Prostate gland (tissue), 2 donors: ENCODE measurements at regions not wholly inside any gene's neighbourhood (a gene's known extent, or its start where the extent isn't known, plus 50 kb on each side); places are given as distances from the start of the nearest gene placed in this dataset.

Source experiments
- DNase-seq: peaks from one replicate; pipeline ENCODE4 v3.0.0-alpha.2; 2019; ENCODE audit warnings: low spot score
- H3K27ac ChIP-seq, 2 donors: fragments of 200-600 bp; sonication (generic); 2 replicates each; pipeline ENCODE4 v1.5.1; 2017 to 2019
- H3K27me3 ChIP-seq: fragments of 200-600 bp; sonication (generic); replicated peaks from 2 replicates; pipeline ENCODE4 v1.5.1; 2019; ENCODE audit not compliant: insufficient read depth
- H3K36me3 ChIP-seq, 2 donors: fragments of 200-600 bp; sonication (generic); 1 replicate in 1 of 2; 2 replicates in 1 of 2; pipeline versions ENCODE4 v1.5.1 to v1.8.1; 2017 to 2019
- H3K4me1 ChIP-seq: fragments of 200-600 bp; sonication (generic); replicated peaks from 2 replicates; pipeline ENCODE4 v1.5.1; 2019
- H3K4me3 ChIP-seq, 2 donors: fragments of 200-600 bp; sonication (generic); 2 replicates each; pipeline ENCODE4 v1.5.1; 2017 to 2019
- H3K9me3 ChIP-seq: fragments of 200-600 bp; sonication (generic); 2 replicates; pipeline ENCODE4 v1.5.1; 2017
- CTCF ChIP-seq, 4 experiments: fragments of 200-600 bp in 2 of 4; fragments of 450-650 bp in 2 of 4; sonication (generic) in 2 of 4; IDR thresholded peaks; 1 replicate in 3 of 4; 2 replicates in 1 of 4; pipeline ENCODE4 v1.5.1; 2016 to 2019; ENCODE audit warnings: antibody characterized with exemption in 4 of 4, mild to moderate bottlenecking in 2 of 4, moderate library complexity in 2 of 4
- POLR2A ChIP-seq: fragments of 450-650 bp; IDR thresholded peaks from one replicate; pipeline ENCODE4 v1.6.1; 2016; ENCODE audit warnings: antibody characterized with exemption, mild to moderate bottlenecking
- POLR2AphosphoS5 ChIP-seq: sonication (generic); formaldehyde crosslinking; IDR thresholded peaks from one replicate; pipeline ENCODE4 v1.6.1; 2017; ENCODE audit warnings: antibody characterized with exemption
- WGBS: methylation state at CpG from one replicate; pipeline ENCODE4 v1.1.5; 2018; 5-methylcytosine and 5-hydroxymethylcytosine counted together
- intact Hi-C: fragments of 100-400 bp; cut with DNase I; formaldehyde crosslinking; loops from one replicate; pipeline ENCODE4 v1.14.2; 2022

- H3K27ac ChIP-seq = no peak overlapping the region
- no peaks in the 10 kb centered on the region for H3K9me3 ChIP-seq
- H3K27me3 ChIP-seq = no peaks in the 10 kb centered on the region
- 89% methylated on average over 2 of the region's 2 CpGs for WGBS
- H3K4me1 ChIP-seq = no peaks in the 10 kb centered on the region
- H3K36me3 ChIP-seq = no peaks in the 10 kb centered on the region
- no peak for DNase-seq
- H3K4me3 ChIP-seq = no peak overlapping the region
- TF ChIP-seq CTCF (IDR thresholded peaks at IDR 0.05) = no peak
- no peak for TF ChIP-seq POLR2AphosphoS5
- no peak for TF ChIP-seq POLR2A
- intact Hi-C loops = no loop called here
Measured at GRCh38 chr1:101683136-101683535, 313.6 kb downstream of the OLFM3 start.

- intact Hi-C loops = no loop called here
- TF ChIP-seq CTCF (IDR thresholded peaks at IDR 0.05) (no peak), POLR2AphosphoS5 (no peak)
Measured at GRCh38 chr1:101683561-101683960, 313.2 kb downstream of the OLFM3 start.

GRCh38 chr1:101697072-101697471 is 299.7 kb downstream of the OLFM3 start:
- Histone ChIP-seq H3K4me1 (no peaks in the 10 kb centered on the region), H3K4me3 (no peak overlapping the region), H3K9me3 (no peaks in the 10 kb centered on the region), H3K36me3 (no peaks in the 10 kb centered on the region), H3K27me3 (no peaks in the 10 kb centered on the region), H3K27ac (no peak overlapping the region)
- no peak for TF ChIP-seq POLR2A
- intact Hi-C loops = no loop called here
- WGBS = 10% methylated on average over 1 of the region's 1 CpG
- DNase-seq = no peak

More at GRCh38 chr1:101683561-101683960, 313.2 kb downstream of the OLFM3 start:
- WGBS = 68% methylated on average over 3 of the region's 3 CpGs
- Histone ChIP-seq H3K9me3 (no peaks in the 10 kb centered on the region), H3K27ac (no peak overlapping the region), H3K4me1 (no peaks in the 10 kb centered on the region), H3K36me3 (no peaks in the 10 kb centered on the region), H3K27me3 (no peaks in the 10 kb centered on the region), H3K4me3 (no peak overlapping the region)
- no peak for DNase-seq

- Histone ChIP-seq H3K4me3 (no peak overlapping the region), H3K27ac (no peak overlapping the region), H3K27me3 (no peaks in the 10 kb centered on the region), H3K36me3 (no peaks in the 10 kb centered on the region), H3K4me1 (no peaks in the 10 kb centered on the region), H3K9me3 (no peaks in the 10 kb centered on the region)
- TF ChIP-seq POLR2AphosphoS5 (no peak), POLR2A (no peak), CTCF (IDR thresholded peaks at IDR 0.05) (no peak)
- WGBS = 94% methylated on average over 1 of the region's 1 CpG
- DNase-seq = no peak
- intact Hi-C loops = no loop called here
Measured at GRCh38 chr1:101698681-101699080, 298.0 kb downstream of the OLFM3 start.

- Histone ChIP-seq H3K4me1 (no peaks in the 10 kb centered on the region), H3K27me3 (no peaks in the 10 kb centered on the region), H3K36me3 (no peaks in the 10 kb centered on the region), H3K4me3 (no peak overlapping the region), H3K9me3 (no peaks in the 10 kb centered on the region), H3K27ac (no peak overlapping the region)
- DNase-seq = no peak
- intact Hi-C loops = no loop called here
- TF ChIP-seq POLR2AphosphoS5 = no peak
- TF ChIP-seq POLR2A = no peak
Measured at GRCh38 chr1:101704895-101705294, 291.8 kb downstream of the OLFM3 start.

- no peaks in the 10 kb centered on the region for H3K9me3 ChIP-seq
- no peak overlapping the region for H3K4me3 ChIP-seq
- no peak for DNase-seq
- no peak overlapping the region for H3K27ac ChIP-seq
- H3K4me1 ChIP-seq = no peaks in the 10 kb centered on the region
- H3K27me3 ChIP-seq = no peaks in the 10 kb centered on the region
- H3K36me3 ChIP-seq = no peaks in the 10 kb centered on the region
- TF ChIP-seq CTCF (IDR thresholded peaks at IDR 0.05) = no peak
- TF ChIP-seq POLR2A = no peak
- no peak for TF ChIP-seq POLR2AphosphoS5
- intact Hi-C loops = no loop called here
Measured at GRCh38 chr1:101706366-101706765, 290.4 kb downstream of the OLFM3 start.
